NCI-H510A (cell line): ENCODE measurements at regions not wholly inside any gene's neighbourhood (a gene's known extent, or its start where the extent isn't known, plus 50 kb on each side); places are given as distances from the start of the nearest gene placed in this dataset.

ENCODE experiments used
- DNase-seq: peaks from one replicate; lab custom pipeline; 2025; lab: John Stamatoyannopoulos, UW

GRCh38 chrX:6472652-6473342 is 62.1 kb downstream of the VCX3A start:
- DNase-seq, result no peak

GRCh38 chrX:6468706-6469105 is 66.2 kb downstream of the VCX3A start:
- peak; percentile 0 for DNase-seq

GRCh38 chrX:6465756-6466155 is 69.2 kb downstream of the VCX3A start:
- DNase-seq, result no peak

- no peak for DNase-seq
These were observed 70.2 kb downstream of the VCX3A start for GRCh38 chrX:6464726-6465125.

- DNase-seq, result no peak
These were observed 73.9 kb downstream of the VCX3A start for GRCh38 chrX:6460893-6461490.

- no peak for DNase-seq
These were observed 78.7 kb downstream of the VCX3A start for GRCh38 chrX:6456196-6456595.

- no peak for DNase-seq
These were observed 85.0 kb downstream of the VCX3A start for GRCh38 chrX:6449946-6450345.

GRCh38 chrX:6448003-6448402 is 86.9 kb downstream of the VCX3A start:
- DNase-seq, result no peak

- DNase-seq, result no peak
These were observed 88.3 kb downstream of the VCX3A start for GRCh38 chrX:6446582-6446981.

GRCh38 chrX:6440648-6441047 is 94.3 kb downstream of the VCX3A start:
- no peak for DNase-seq

- DNase-seq, result no peak
These were observed 102.7 kb downstream of the VCX3A start for GRCh38 chrX:6432226-6432625.

- DNase-seq, result no peak
These were observed 127.4 kb downstream of the VCX3A start for GRCh38 chrX:6407542-6407941.

GRCh38 chrX:6386837-6387236 is 148.1 kb downstream of the VCX3A start:
- no peak for DNase-seq

- DNase-seq, result no peak
These were observed 150.0 kb downstream of the VCX3A start for GRCh38 chrX:6384921-6385320.

GRCh38 chrX:6384371-6384770 is 150.5 kb downstream of the VCX3A start:
- no peak for DNase-seq

- DNase-seq, result peak; percentile 53
These were observed 151.0 kb downstream of the VCX3A start for GRCh38 chrX:6383917-6384316.

GRCh38 chrX:6383488-6383887 is 151.4 kb downstream of the VCX3A start:
- DNase-seq, result no peak

GRCh38 chrX:6382284-6382683 is 152.6 kb downstream of the VCX3A start:
- no peak for DNase-seq

- DNase-seq, result no peak
These were observed 148.6 kb upstream of the NLGN4X start for GRCh38 chrX:6377103-6377764.

GRCh38 chrX:6374556-6374955 is 145.9 kb upstream of the NLGN4X start:
- no peak for DNase-seq

GRCh38 chrX:6372981-6373380 is 144.3 kb upstream of the NLGN4X start:
- DNase-seq, result no peak

- DNase-seq, result no peak
These were observed 142.7 kb upstream of the NLGN4X start for GRCh38 chrX:6371353-6371752.

- DNase-seq, result no peak
These were observed 134.5 kb upstream of the NLGN4X start for GRCh38 chrX:6363188-6363587.

- DNase-seq, result peak; percentile 9
These were observed 96.8 kb upstream of the NLGN4X start for GRCh38 chrX:6325437-6325836.
